ENCODE measurements at regions not wholly inside any gene's neighbourhood (a gene's known extent, or its start where the extent isn't known, plus 50 kb on each side); places are given as distances from the start of the nearest gene placed in this dataset.
"Not testable (repeated sequence)": the region's sequence is repeated elsewhere in the genome, so short reads cannot be mapped to it uniquely, and the experiment has no call there.

GRCh38 chr17:37829592-37830123 lies 84.8 kb upstream of the HNF1B start:
- DNase-seq (ENCODE audit: low read depth in 3 of 3) = no peak

GRCh38 chr17:37828651-37829124 lies 83.8 kb upstream of the HNF1B start:
- no peak for DNase-seq (ENCODE audit: low read depth in 3 of 3)

- DNase-seq (ENCODE audit: low read depth in 3 of 3) = no peak
These were observed 83.2 kb upstream of the HNF1B start for GRCh38 chr17:37827905-37828650.

- no peak for DNase-seq (ENCODE audit: low read depth in 3 of 3)
These were observed 81.9 kb upstream of the HNF1B start for GRCh38 chr17:37826497-37827430.

- DNase-seq (ENCODE audit: low read depth in 3 of 3) = no peak
These were observed 81.0 kb upstream of the HNF1B start for GRCh38 chr17:37825851-37826250.

- no peak for DNase-seq (ENCODE audit: low read depth in 3 of 3)
These were observed 80.0 kb upstream of the HNF1B start for GRCh38 chr17:37824534-37825485.

GRCh38 chr17:37823996-37824395 lies 79.1 kb upstream of the HNF1B start:
- no peak for DNase-seq (ENCODE audit: low read depth in 3 of 3)

GRCh38 chr17:37820995-37821713 lies 76.3 kb upstream of the HNF1B start:
- DNase-seq (ENCODE audit: low read depth in 3 of 3) = no peak

- DNase-seq (ENCODE audit: low read depth in 3 of 3) = no peak
These were observed 75.6 kb upstream of the HNF1B start for GRCh38 chr17:37820313-37820994.

- no peak for DNase-seq (ENCODE audit: low read depth in 3 of 3)
These were observed 73.8 kb upstream of the HNF1B start for GRCh38 chr17:37818689-37819088.

- DNase-seq (ENCODE audit: low read depth in 3 of 3) = no peak
These were observed 72.1 kb upstream of the HNF1B start for GRCh38 chr17:37816950-37817349.

GRCh38 chr17:37815536-37815935 lies 70.7 kb upstream of the HNF1B start:
- no peak for DNase-seq (ENCODE audit: low read depth in 3 of 3)

GRCh38 chr17:37813751-37814150 lies 68.9 kb upstream of the HNF1B start:
- DNase-seq (ENCODE audit: low read depth in 3 of 3) = no peak

- DNase-seq (ENCODE audit: low read depth in 3 of 3) = not testable (repeated sequence)
These were observed 64.0 kb upstream of the HNF1B start for GRCh38 chr17:37808846-37809245.

- no peak for DNase-seq (ENCODE audit: low read depth in 3 of 3)
These were observed 58.0 kb upstream of the HNF1B start for GRCh38 chr17:37802712-37803416.

- no peak for DNase-seq (ENCODE audit: low read depth in 3 of 3)
These were observed 57.3 kb upstream of the HNF1B start for GRCh38 chr17:37802061-37802595.

GRCh38 chr17:37801171-37801570 lies 56.3 kb upstream of the HNF1B start:
- DNase-seq (ENCODE audit: low read depth in 3 of 3) = no peak

- DNase-seq (ENCODE audit: low read depth in 3 of 3) = no peak
These were observed 52.3 kb upstream of the HNF1B start for GRCh38 chr17:37797206-37797605.

GRCh38 chr17:37796076-37796475 lies 51.2 kb upstream of the HNF1B start:
- no peak for DNase-seq (ENCODE audit: low read depth in 3 of 3)

All from stimulated activated CD4-positive, alpha-beta T cell treated with anti-CD3 and anti-CD28 coated beads, TNF-alpha, amount 100 ng/mL, for 4 hours (primary cell).